SK-N-SH (cell line): ENCODE measurements at regions not wholly inside any gene's neighbourhood (a gene's known extent, or its start where the extent isn't known, plus 50 kb on each side); places are given as distances from the start of the nearest gene placed in this dataset.

Experiments used
- CTCF ChIA-PET: fragments of 300-600, 350-600 bp; formaldehyde crosslinking; extraction: SDS; loops from one replicate; lab custom pipeline; 2021; lab: Yijun Ruan, JAX
- POLR2A ChIA-PET: fragments of 350-600 bp; sonication (Branson Sonifier 250); formaldehyde crosslinking; extraction: SDS; loops from one replicate; lab custom pipeline; 2020; ENCODE audit warnings: antibody characterized with exemption, inconsistent platforms; lab: Yijun Ruan, JAX
- DNase-seq: peaks from one replicate; pipeline ENCODE4 v3.0.0; 2012
- H2AFZ ChIP-seq: fragments of 200-600 bp; sonication (generic); 2 replicates; pipeline ENCODE4 v1.8.1; 2016; ENCODE audit warnings: antibody characterized with exemption, mild to moderate bottlenecking, low read depth
- H3F3A ChIP-seq: fragments of 200-600 bp; sonication (generic); replicated peaks from 2 replicates; pipeline ENCODE3; 2016; ENCODE audit warnings: antibody characterized with exemption, mild to moderate bottlenecking; ENCODE audit not compliant: insufficient read depth
- H3K27ac ChIP-seq, 2 experiments: fragments of 200-500 bp in 1 of 2; fragments of 200-600 bp in 1 of 2; sonication (Bioruptor generic) in 1 of 2; sonication (generic), shearing (Covaris generic) in 1 of 2; 2 replicates each; pipeline versions ENCODE4 v1.5.1 to v1.6.1; 2014 to 2016; ENCODE audit warnings: low read depth in 2 of 2, inconsistent platforms in 1 of 2, low read length in 1 of 2, mild to moderate bottlenecking in 1 of 2, mixed read lengths in 1 of 2
- H3K27me3 ChIP-seq: fragments of 200-600 bp; sonication (generic), shearing (Covaris generic); 2 replicates; pipeline ENCODE4 v1.6.1; 2016; ENCODE audit warnings: mixed run types; ENCODE audit not compliant: insufficient read depth
- H3K36me3 ChIP-seq, 2 experiments: fragments of 200-500 bp in 1 of 2; fragments of 200-600 bp in 1 of 2; sonication (Bioruptor generic) in 1 of 2; sonication (generic) in 1 of 2; replicated peaks in 1 of 2; 2 replicates each; pipeline versions ENCODE3 to v1.5.1; 2014 to 2016; ENCODE audit warnings: low read length in 1 of 2, mild to moderate bottlenecking in 1 of 2; ENCODE audit not compliant: insufficient read depth in 2 of 2, control insufficient read depth in 1 of 2
- H3K4me1 ChIP-seq, 2 experiments: fragments of 200-500 bp in 1 of 2; fragments of 200-600 bp in 1 of 2; sonication (Bioruptor generic) in 1 of 2; sonication (generic), shearing (Covaris generic) in 1 of 2; 2 replicates each; pipeline versions ENCODE4 v1.5.1 to v1.6.1; 2014 to 2016; ENCODE audit warnings: low read depth in 1 of 2, low read length in 1 of 2, mixed run types in 1 of 2; ENCODE audit not compliant: insufficient read depth in 2 of 2, control insufficient read depth in 1 of 2
- H3K4me2 ChIP-seq: fragments of 200-600 bp; sonication (generic), shearing (Covaris generic); 2 replicates; pipeline ENCODE4 v1.6.1; 2017; ENCODE audit warnings: mixed run types
- H3K4me3 ChIP-seq, 2 experiments: fragments of 200-500 bp in 1 of 2; fragments of 200-600 bp in 1 of 2; sonication (Bioruptor generic) in 1 of 2; sonication (generic), shearing (Covaris generic) in 1 of 2; 2 replicates each; pipeline versions ENCODE4 v1.5.1 to v1.8.1; 2014 to 2016; ENCODE audit warnings: low read depth in 2 of 2, inconsistent platforms in 1 of 2, low read length in 1 of 2, mild to moderate bottlenecking in 1 of 2, mixed read lengths in 1 of 2, moderate library complexity in 1 of 2
- H3K79me2 ChIP-seq: fragments of 200-600 bp; sonication (generic); 2 replicates; pipeline ENCODE4 v1.8.1; 2017; ENCODE audit warnings: mild to moderate bottlenecking; ENCODE audit not compliant: insufficient read depth
- H3K9ac ChIP-seq: fragments of 200-600 bp; sonication (generic); 2 replicates; pipeline ENCODE4 v1.6.1; 2017; ENCODE audit warnings: mixed run types
- H3K9me2 ChIP-seq: fragments of 200-600 bp; sonication (generic); 2 replicates; pipeline ENCODE4 v1.6.1; 2017; ENCODE audit warnings: mixed run types
- H3K9me3 ChIP-seq: fragments of 200-600 bp; sonication (generic); 2 replicates; pipeline ENCODE4 v1.6.1; 2017; ENCODE audit warnings: mixed run types, mild to moderate bottlenecking, moderate library complexity
- H4K20me1 ChIP-seq: fragments of 200-600 bp; sonication (generic); 2 replicates; pipeline ENCODE4 v1.6.1; 2017; ENCODE audit warnings: mild to moderate bottlenecking, mixed run types; ENCODE audit not compliant: insufficient read depth
- CTCF ChIP-seq: fragments of 200-600 bp; sonication (generic); IDR thresholded peaks from 2 replicates; pipeline ENCODE4 v1.6.1; 2017; ENCODE audit warnings: antibody characterized with exemption, mild to moderate bottlenecking, moderate library complexity
- EP300 ChIP-seq, 2 experiments: IDR thresholded peaks; 2 replicates each; pipeline versions ENCODE4 v1.4.0 to v1.6.1; 2012; ENCODE audit warnings: borderline replicate concordance in 1 of 2, low read depth in 1 of 2, low read length in 1 of 2
- FOXJ3 ChIP-seq: sonication (generic); formaldehyde crosslinking; IDR thresholded peaks from 2 replicates; pipeline ENCODE4 v1.5.1; 2020; ENCODE audit warnings: mild to moderate bottlenecking, missing genetic modification reagents
- GABPA ChIP-seq: IDR thresholded peaks from 2 replicates; pipeline ENCODE4 v1.4.0; 2012; ENCODE audit warnings: low read depth, mild to moderate bottlenecking
- GATA2 ChIP-seq: sonication (generic); formaldehyde crosslinking; IDR thresholded peaks from 2 replicates; pipeline ENCODE4 v1.5.0; 2020; ENCODE audit warnings: mild to moderate bottlenecking, missing genetic modification reagents
- JUND ChIP-seq: IDR thresholded peaks from 2 replicates; pipeline ENCODE4 v1.4.0; 2012
- MAX ChIP-seq: IDR thresholded peaks from 2 replicates; pipeline ENCODE4 v1.4.0; 2012; ENCODE audit warnings: low read depth
- MXI1 ChIP-seq: IDR thresholded peaks from 2 replicates; pipeline ENCODE4 v1.6.1; 2012; ENCODE audit warnings: mild to moderate bottlenecking, low read depth, low read length, improper control_type of control experiment
- NFIC ChIP-seq: IDR thresholded peaks from 2 replicates; pipeline ENCODE4 v1.4.0; 2012; ENCODE audit warnings: borderline replicate concordance
- POLR2AphosphoS5 ChIP-seq: IDR thresholded peaks from 2 replicates; pipeline ENCODE4 v1.6.1; 2012; ENCODE audit warnings: low read depth, low read length
- RXRA ChIP-seq: IDR thresholded peaks from 2 replicates; pipeline ENCODE4 v1.4.0; 2012; ENCODE audit warnings: low read depth, mild to moderate bottlenecking, borderline replicate concordance
- SIN3A ChIP-seq: IDR thresholded peaks from 2 replicates; pipeline ENCODE4 v1.6.1; 2012; ENCODE audit warnings: low read depth, mild to moderate bottlenecking, low read length, moderate library complexity, borderline replicate concordance
- TAF1 ChIP-seq: IDR thresholded peaks from 2 replicates; pipeline ENCODE4 v1.6.1; 2012; ENCODE audit warnings: low read depth, mild to moderate bottlenecking, low read length, moderate library complexity, borderline replicate concordance
- TEAD4 ChIP-seq: IDR thresholded peaks from 2 replicates; pipeline ENCODE4 v1.4.0; 2012; ENCODE audit warnings: mild to moderate bottlenecking, borderline replicate concordance; ENCODE audit not compliant: insufficient read depth
- USF2 ChIP-seq: fragments of 150-350 bp; IDR thresholded peaks from 2 replicates; pipeline ENCODE4 v1.6.1; 2017; ENCODE audit warnings: antibody characterized with exemption, low read length, low read depth, borderline replicate concordance
- WGBS: methylation state at CpG from one replicate; pipeline ENCODE4 v1.1.6; 2017; ENCODE audit warnings: low lambda C conversion rate; 5-methylcytosine and 5-hydroxymethylcytosine counted together
- TF ChIP-seq, protein P1 (sequence below): IDR thresholded peaks from 2 replicates; pipeline ENCODE4 v1.4.0; 2012; ENCODE audit warnings: low read depth, borderline replicate concordance

- POLR2A ChIA-PET, result no interaction called here
- no peak for TF ChIP-seq JUND
- no peak for TF ChIP-seq CTCF
- no peak for TF ChIP-seq EP300 (IDR thresholded peaks at IDR 0.05; ENCODE audit: borderline replicate concordance in 1 of 2, low read depth in 1 of 2, low read length in 1 of 2)
- no peak for TF ChIP-seq GABPA
- TF ChIP-seq FOXJ3 (CRISPR knock-in tag), result no peak
- TF ChIP-seq NFIC, result no peak
- no peak for TF ChIP-seq SIN3A
- TF ChIP-seq, protein P1, sequence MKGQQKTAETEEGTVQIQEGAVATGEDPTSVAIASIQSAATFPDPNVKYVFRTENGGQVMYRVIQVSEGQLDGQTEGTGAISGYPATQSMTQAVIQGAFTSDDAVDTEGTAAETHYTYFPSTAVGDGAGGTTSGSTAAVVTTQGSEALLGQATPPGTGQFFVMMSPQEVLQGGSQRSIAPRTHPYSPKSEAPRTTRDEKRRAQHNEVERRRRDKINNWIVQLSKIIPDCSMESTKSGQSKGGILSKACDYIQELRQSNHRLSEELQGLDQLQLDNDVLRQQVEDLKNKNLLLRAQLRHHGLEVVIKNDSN, result no peak
- TF ChIP-seq TAF1, result no peak
- TF ChIP-seq RXRA, result no peak
- TF ChIP-seq GATA2 (CRISPR knock-in tag), result no peak
- TF ChIP-seq MAX, result no peak
- TF ChIP-seq POLR2AphosphoS5, result no peak
- no peak for TF ChIP-seq USF2
- no peak for TF ChIP-seq MXI1
- no peak for TF ChIP-seq TEAD4
Measured at GRCh38 chr7:69244701-69245100, 353.6 kb upstream of the AUTS2 start.

More at GRCh38 chr7:69244701-69245100, 353.6 kb upstream of the AUTS2 start:
- CTCF ChIA-PET, result no interaction called here
- Histone ChIP-seq H2AFZ (no peak overlapping the region), H3K4me1 (peaks cover 0 to 2% of the 10 kb centered on the region in 2 experiments; a peak in 1 of 4 replicates), H3K36me3 (no peaks in the 10 kb centered on the region), H3K79me2 (no peaks in the 10 kb centered on the region), H3K9me2 (no peaks in the 10 kb centered on the region), H3K27me3 (no peaks in the 10 kb centered on the region), H4K20me1 (no peaks in the 10 kb centered on the region), H3F3A (no peaks in the 10 kb centered on the region), H3K4me3 (no peak overlapping the region), H3K27ac (no peak overlapping the region), H3K9ac (no peak overlapping the region), H3K9me3 (no peaks in the 10 kb centered on the region), H3K4me2 (no peak overlapping the region)
- DNase-seq, result no peak
- 26% methylated on average over 2 of the region's 2 CpGs for WGBS
